ENCODE measurements at regions not wholly inside any gene's neighbourhood (a gene's known extent, or its start where the extent isn't known, plus 50 kb on each side); places are given as distances from the start of the nearest gene placed in this dataset.
"Not testable (repeated sequence)": the region's sequence is repeated elsewhere in the genome, so short reads cannot be mapped to it uniquely, and the experiment has no call there.

DNA sequence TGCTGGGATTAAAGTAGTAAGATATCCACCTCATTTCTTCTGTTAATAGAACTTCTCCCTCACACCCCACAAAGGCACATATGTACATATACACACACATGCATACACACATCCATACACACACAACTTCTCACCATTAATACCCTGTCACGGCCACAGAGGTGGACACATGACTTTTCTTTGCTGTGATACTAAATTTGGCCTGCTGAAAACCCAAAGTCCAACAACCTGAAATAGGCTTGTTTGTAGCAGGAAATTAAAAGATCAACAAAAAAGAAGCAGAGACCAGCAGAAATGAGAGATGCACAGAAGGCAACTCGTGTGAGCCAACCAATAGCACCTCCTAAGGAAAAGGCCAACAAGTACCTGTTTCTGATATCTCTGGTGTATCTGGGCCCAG is 128.7 kb upstream of the PCGF5 start:
- DNase-seq: no peak

GRCh38 chr10:91096274-91096673 is 124.2 kb upstream of the PCGF5 start:
- DNase-seq: no peak

DNA sequence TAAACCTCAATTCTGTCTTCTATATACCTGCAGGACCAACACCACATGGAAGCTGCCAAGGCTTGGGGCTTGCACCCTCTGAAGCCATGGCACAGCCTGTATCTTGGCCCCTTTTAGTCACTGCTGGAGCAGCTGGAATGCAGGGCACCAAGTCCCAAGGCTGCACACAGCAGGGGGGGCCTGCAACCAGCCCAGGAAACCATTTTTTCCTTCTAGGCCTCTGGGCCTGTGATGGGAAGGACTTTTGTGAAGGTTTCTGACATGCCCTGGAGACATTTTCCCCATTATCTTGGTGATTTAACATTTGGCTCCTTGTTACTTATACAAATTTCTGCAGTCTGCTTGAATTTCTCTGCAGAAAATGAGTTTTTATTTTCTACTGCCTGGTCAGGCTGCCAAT is 123.2 kb upstream of the PCGF5 start:
- DNase-seq: no peak

- not testable (repeated sequence) for DNase-seq
Observed at GRCh38 chr10:91098021-91098420, 122.4 kb upstream of the PCGF5 start.

GRCh38 chr10:91103384-91104192 is 116.9 kb upstream of the PCGF5 start:
- no peak for DNase-seq

GRCh38 chr10:91104193-91105041 is 116.0 kb upstream of the PCGF5 start:
- DNase-seq: no peak

DNA sequence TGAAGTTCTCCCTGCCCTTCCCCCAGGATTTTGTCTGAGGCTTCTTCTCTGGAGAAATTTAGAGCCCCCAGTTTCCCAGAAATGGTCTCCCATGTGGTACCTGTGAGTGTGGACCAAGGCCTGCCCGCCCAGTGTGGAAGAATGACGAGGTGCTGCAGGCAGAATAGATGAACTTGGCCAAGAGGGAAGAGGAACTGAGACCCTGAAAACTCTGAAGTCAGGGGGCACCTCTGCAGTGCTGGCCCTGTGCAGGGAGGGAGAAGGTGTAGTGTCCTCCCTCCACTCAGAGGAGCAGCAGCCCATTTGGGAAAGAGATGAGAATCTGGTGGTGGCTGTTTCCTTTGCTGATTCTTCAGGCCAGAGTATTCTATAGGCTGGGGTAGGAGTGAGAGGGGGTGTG is 115.2 kb upstream of the PCGF5 start:
- DNase-seq: no peak

DNA sequence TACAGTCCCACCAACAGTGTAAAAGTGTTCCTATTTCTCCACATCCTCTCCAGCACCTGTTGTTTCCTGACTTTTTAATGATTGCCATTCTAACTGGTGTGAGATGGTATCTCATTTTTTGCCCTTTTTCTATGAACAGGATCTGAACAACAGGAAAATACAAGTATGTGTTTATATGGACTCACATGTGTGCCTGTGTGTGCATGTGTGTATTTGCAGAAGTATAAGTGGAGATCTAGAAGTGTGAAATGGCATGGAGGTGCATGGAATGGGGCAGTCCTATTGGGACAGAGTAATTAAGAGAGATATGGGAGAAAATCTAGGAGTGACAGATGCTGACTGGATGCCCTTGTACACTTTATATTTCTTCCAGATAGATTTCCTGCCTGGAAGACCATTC is 111.6 kb upstream of the PCGF5 start:
- no peak for DNase-seq

- no peak for DNase-seq
Observed at GRCh38 chr10:91111060-91111459, 109.4 kb upstream of the PCGF5 start.

DNA sequence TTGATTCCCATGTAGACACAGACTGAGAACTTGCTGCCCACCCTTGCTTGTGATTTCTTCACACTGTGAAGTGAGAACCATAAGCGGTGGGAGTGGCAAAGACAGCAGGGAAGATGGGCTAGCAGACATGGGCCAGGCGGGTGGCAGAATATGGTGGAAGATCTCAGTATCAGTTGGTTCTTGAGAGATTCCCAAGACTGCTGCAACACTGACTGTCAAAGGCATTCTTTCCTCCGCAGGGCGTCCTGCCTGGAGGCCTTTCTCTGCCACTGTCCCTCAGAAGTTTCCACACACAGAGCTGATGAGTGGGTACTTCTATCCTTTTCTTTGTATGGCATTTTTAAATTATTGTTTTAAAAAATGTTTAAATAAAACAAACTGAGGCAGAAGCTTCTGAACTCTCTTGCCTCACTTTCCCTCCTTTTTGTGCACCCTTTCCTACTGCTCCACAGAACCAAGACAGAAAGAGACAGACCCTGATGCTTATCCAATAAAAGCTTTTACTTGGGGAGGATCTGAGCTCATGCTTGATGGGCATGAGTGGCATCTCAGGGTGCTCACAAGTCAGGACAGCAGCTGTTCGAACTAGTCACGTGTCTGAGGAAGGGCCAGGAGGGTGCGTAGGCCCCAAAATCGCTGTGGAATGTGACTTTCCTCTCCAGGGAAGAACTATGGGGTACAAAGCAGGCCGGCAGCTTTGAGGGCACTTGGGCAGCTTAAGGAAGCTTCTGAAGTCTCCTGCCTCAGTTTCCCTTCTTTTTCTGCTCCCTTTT is 104.7 kb upstream of the PCGF5 start:
- DNase-seq: no peak

DNA sequence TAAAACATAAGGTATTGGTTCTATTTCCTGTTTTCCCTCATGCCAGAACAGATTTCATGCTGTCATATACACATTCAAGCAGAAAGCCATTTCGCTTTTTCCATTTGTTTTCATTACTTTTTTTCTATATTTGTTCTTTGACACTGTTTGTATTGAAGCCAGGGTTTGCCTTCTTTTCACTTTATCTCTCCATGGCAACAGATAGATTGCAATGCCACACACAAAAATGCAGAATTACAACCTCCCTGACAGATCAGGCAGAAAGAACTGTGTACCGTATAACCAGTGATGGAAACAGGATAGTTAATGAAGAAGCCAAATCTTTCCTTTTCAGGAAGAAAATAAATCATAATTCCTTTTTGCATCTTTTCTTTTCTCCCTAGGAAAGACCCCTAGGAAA is 103.0 kb upstream of the PCGF5 start:
- DNase-seq: no peak

DNA sequence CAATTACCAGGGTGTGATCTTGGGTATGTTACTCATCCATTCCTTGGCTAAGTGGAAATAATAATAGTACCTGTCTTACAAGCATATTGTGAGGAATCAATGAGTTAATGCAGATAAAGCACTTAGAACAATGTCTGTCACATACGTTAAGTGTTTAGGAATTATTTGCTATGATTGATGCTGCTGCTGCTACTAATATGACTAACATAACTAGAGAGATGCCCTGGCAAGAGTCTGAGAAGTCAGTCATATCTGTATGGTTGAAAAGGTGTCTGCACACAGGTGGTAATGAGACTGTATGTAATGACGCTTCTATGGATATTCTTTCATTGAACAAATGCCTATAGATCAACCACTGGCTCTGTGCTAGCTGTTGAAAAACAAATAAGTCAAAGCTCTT is 100.1 kb upstream of the PCGF5 start:
- DNase-seq: no peak

DNA sequence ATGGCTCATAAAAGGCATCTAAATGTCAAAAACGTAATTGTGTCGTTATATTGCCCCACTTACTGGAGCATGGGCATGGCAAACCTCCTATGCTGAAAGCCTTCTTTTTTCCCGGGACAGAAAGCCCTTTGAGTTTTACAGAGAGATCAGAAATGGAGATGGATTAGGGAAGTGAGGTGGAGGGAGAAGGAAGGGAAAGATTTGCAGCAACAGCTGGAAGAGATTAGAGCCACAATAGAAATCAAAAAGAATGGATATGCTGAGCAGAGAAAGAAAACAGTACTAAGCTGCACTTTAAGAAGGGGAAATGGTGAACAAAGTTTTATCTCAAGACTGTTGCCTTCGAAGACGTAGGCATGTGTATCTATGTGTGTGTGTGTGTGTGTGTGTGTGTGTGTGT is 97.2 kb upstream of the PCGF5 start:
- no peak for DNase-seq

- DNase-seq: no peak
Observed at GRCh38 chr10:91124016-91124415, 96.4 kb upstream of the PCGF5 start.

DNA sequence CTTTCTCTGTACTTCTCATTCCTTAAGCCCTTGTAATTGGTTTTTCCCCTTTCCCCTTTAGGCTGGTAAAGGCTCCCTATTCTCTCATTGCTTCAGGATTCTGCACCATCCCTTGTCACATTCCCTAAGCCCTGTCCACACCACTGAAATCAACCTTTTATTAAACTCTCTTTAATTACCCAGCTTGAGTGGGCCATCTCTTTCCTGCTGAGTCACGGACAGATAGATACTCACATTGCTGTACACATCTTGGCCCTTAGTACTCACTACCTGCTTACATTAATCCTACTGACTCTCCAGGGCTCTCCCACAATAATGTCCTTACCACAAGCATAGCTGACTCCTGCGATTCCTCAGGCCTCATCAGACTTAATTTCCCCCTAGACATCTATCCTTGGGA is 94.0 kb upstream of the PCGF5 start:
- DNase-seq: no peak

- DNase-seq: no peak
Observed at GRCh38 chr10:91127341-91128082, 93.0 kb upstream of the PCGF5 start.

- no peak for DNase-seq
Observed at GRCh38 chr10:91135113-91135512, 85.3 kb upstream of the PCGF5 start.

DNA sequence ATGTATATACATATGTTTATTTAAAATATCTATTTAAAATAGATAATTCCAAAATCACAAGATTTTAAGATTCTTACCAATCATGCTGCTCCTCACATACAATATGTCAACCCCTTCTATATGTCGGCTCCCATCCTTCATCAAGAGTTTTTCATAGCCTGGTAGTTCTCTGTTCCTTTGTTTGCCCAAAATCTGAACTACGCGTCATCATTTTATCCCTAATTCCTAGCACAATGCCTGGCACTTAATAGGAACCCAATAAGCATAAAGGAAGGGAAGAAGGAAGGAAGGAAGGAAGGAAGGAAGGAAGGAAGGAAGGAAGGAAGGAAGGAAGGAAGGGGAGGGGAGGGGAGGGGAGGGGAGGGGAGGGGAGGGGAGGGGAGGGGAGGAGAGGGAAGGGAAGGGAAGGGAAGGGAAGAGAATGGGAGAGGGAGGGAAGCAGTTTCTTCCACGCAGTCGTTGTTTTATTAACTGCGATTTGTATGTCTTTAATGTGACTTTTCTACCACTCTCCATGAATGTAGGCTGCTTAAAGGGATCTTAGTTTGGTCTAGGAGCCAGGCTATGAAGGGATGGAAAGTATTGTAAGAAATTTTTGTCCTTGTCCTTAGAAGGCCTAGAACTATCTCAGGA is 83.3 kb upstream of the PCGF5 start:
- no peak for DNase-seq

- DNase-seq: no peak
Observed at GRCh38 chr10:91137822-91138221, 82.6 kb upstream of the PCGF5 start.

GRCh38 chr10:91140995-91141549 is 79.4 kb upstream of the PCGF5 start:
- no peak for DNase-seq

GRCh38 chr10:91144961-91145360 is 75.5 kb upstream of the PCGF5 start:
- DNase-seq: no peak

DNA sequence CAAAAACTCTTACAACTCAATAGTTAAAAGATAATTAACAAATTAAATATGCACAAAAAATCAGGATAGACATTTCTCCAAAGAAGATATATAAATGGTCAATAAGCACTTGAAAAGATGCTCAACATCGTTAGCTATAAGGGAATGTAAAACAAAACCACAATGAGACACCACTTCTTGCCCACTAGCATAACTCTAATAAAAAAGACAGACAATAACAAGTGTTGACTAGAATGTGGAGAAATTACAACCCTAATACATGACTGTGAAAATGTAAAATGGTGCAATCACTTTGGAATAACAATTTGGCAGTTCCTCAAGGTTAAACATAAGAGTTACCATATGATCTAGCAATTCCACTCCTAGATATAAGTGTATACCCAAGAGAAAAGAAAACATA is 74.3 kb upstream of the PCGF5 start:
- no peak for DNase-seq
